K562 (cell line): ENCODE measurements at regions not wholly inside any gene's neighbourhood (a gene's known extent, or its start where the extent isn't known, plus 50 kb on each side); places are given as distances from the start of the nearest gene placed in this dataset.

Experiments
- ATAC-seq: fragments of 200-7000 bp; cut with Tn5 transposase; 3 replicates; pipeline ENCODE4 v1.9.1; 2020; ENCODE audit warnings: moderate library complexity
- BruUV-seq: library from RNA; stranded (reverse); fragments of 400-500 nt; replicated peaks from 2 replicates; lab custom pipeline; 2021; lab: Mats Ljungman, UMichigan
- CTCF ChIA-PET: fragments of 300-600 bp; formaldehyde crosslinking; extraction: SDS; loops from one replicate; lab custom pipeline; 2021; ENCODE audit warnings: low intra/inter-chr PET ratio; lab: Yijun Ruan, JAX
- POLR2A ChIA-PET: fragments of 300-600, 350-650 bp; sonication (Branson Sonifier 250); formaldehyde crosslinking; extraction: SDS; loops from one replicate; lab custom pipeline; 2021; ENCODE audit warnings: antibody characterized with exemption, inconsistent platforms; lab: Yijun Ruan, JAX
- DNase-seq, 4 experiments: peaks; one replicate each; pipeline versions ENCODE4 v3.0.0 to v3.0.0-alpha.2; 2011 to 2018; ENCODE audit warnings: low spot score in 3 of 4, mixed read lengths in 3 of 4; ENCODE audit errors: extremely low read depth in 1 of 4
- FAIRE-seq: peaks from 2 replicates; lab custom pipeline; 2011; peaks lifted over from hg19 to GRCh38; lab: Jason Lieb, UNC
- H2AFZ ChIP-seq: 2 replicates; pipeline ENCODE4 v1.6.0; 2011; ENCODE audit warnings: low read depth, low read length, control low read depth, inconsistent platforms
- H3K27ac ChIP-seq: fragments of 200-600 bp; 3 replicates; pipeline ENCODE4 v1.8.0; 2011; ENCODE audit warnings: low read depth, mild to moderate bottlenecking, control low read depth, inconsistent platforms, low read length, moderate library complexity, mixed read lengths; ENCODE audit errors: extremely low read depth
- H3K27me3 ChIP-seq, 2 experiments: fragments of 300-600 bp in 1 of 2; 2 replicates in 1 of 2; 3 replicates in 1 of 2; pipeline versions ENCODE4 v1.6.0 to v1.8.0; 2011; ENCODE audit warnings: inconsistent platforms in 2 of 2, low read length in 2 of 2, mild to moderate bottlenecking in 1 of 2, mixed read lengths in 1 of 2, moderate library complexity in 1 of 2; ENCODE audit not compliant: control insufficient read depth in 2 of 2, insufficient read depth in 2 of 2
- H3K36me3 ChIP-seq: fragments of 300-600 bp; 3 replicates; pipeline ENCODE4 v1.8.0; 2011; ENCODE audit warnings: mild to moderate bottlenecking, low read length, inconsistent platforms; ENCODE audit not compliant: control insufficient read depth, insufficient read depth
- H3K4me1 ChIP-seq, 2 experiments: fragments of 200-600 bp in 1 of 2; replicated peaks in 1 of 2; 2 replicates in 1 of 2; 3 replicates in 1 of 2; pipeline versions ENCODE4 v1.5.1 to v1.8.0; 2011; ENCODE audit warnings: inconsistent platforms in 2 of 2, low read length in 2 of 2, mild to moderate bottlenecking in 1 of 2, mixed read lengths in 1 of 2, moderate library complexity in 1 of 2; ENCODE audit not compliant: control insufficient read depth in 2 of 2, insufficient read depth in 2 of 2
- H3K4me2 ChIP-seq: 2 replicates; pipeline ENCODE4 v1.6.1; 2011; ENCODE audit warnings: low read length, control low read depth, inconsistent platforms, mixed read lengths; ENCODE audit not compliant: insufficient read depth
- H3K4me3 ChIP-seq: fragments of 200-600 bp; sonication (generic), shearing (Covaris generic); 2 replicates; pipeline ENCODE4 v1.5.1; 2016; ENCODE audit warnings: control low read depth, inconsistent platforms
- H3K79me2 ChIP-seq: fragments of 200-600 bp; 3 replicates; pipeline ENCODE4 v1.8.0; 2011; ENCODE audit warnings: low read length, inconsistent platforms; ENCODE audit not compliant: control insufficient read depth, insufficient read depth
- H3K9ac ChIP-seq, 2 experiments: 2 replicates each; pipeline versions ENCODE4 v1.6.0 to v1.6.1; 2011; ENCODE audit warnings: low read depth in 2 of 2, low read length in 2 of 2, control low read depth in 1 of 2, inconsistent platforms in 1 of 2, mild to moderate bottlenecking in 1 of 2, mixed read lengths in 1 of 2; ENCODE audit not compliant: insufficient read depth in 1 of 2
- H3K9me1 ChIP-seq: one replicate; pipeline ENCODE4 v1.6.0; 2011; ENCODE audit warnings: inconsistent platforms, mild to moderate bottlenecking, low read length, moderate library complexity; ENCODE audit not compliant: control insufficient read depth, insufficient read depth
- H3K9me3 ChIP-seq: replicated peaks from 2 replicates; pipeline ENCODE4 v1.5.1; 2011; ENCODE audit warnings: low read depth, low read length, inconsistent platforms; ENCODE audit not compliant: control insufficient read depth, insufficient read depth
- H4K20me1 ChIP-seq: replicated peaks from 2 replicates; pipeline ENCODE4 v1.6.1; 2011; ENCODE audit warnings: low read length, inconsistent platforms, mixed read lengths; ENCODE audit not compliant: control insufficient read depth, insufficient read depth
- ATF7 ChIP-seq: fragments of 450-650 bp; IDR thresholded peaks from 2 replicates; pipeline ENCODE4 v1.7.1; 2014; ENCODE audit warnings: mild to moderate bottlenecking, moderate library complexity
- BRD9 ChIP-seq: fragments of 450-650 bp; IDR thresholded peaks from 2 replicates; pipeline ENCODE4 v1.6.1; 2018; ENCODE audit warnings: low read depth; ENCODE audit not compliant: partially characterized antibody
- MAZ ChIP-seq, 2 experiments: fragments of 450-650 bp in 1 of 2; sonication (generic) in 1 of 2; formaldehyde crosslinking; IDR thresholded peaks in 1 of 2; conservative IDR thresholded peaks in 1 of 2; 2 replicates each; pipeline versions ENCODE4 v1.4.0 to v1.5.0; 2020; ENCODE audit warnings: mild to moderate bottlenecking in 1 of 2, missing genetic modification reagents in 1 of 2
- SMAD3 ChIP-seq: fragments of 450-650 bp; formaldehyde crosslinking; conservative IDR thresholded peaks from 2 replicates; pipeline ENCODE4 v1.4.0; 2020; ENCODE audit warnings: mild to moderate bottlenecking
- U2AF2 ChIP-seq: fragments of 200-400 bp; formaldehyde crosslinking; optimal IDR thresholded peaks from 2 replicates; pipeline ENCODE3; 2017; ENCODE audit warnings: low read depth, mild to moderate bottlenecking, low read length
- ZNF41 ChIP-seq: fragments of 250-450 bp; sonication (Bioruptor Pico); conservative IDR thresholded peaks from 2 replicates; pipeline ENCODE4 v1.4.0; 2020; ENCODE audit warnings: mild to moderate bottlenecking
- ZNF431 ChIP-seq: sonication (generic); formaldehyde crosslinking; IDR thresholded peaks from 2 replicates; pipeline ENCODE4 v1.8.0; 2022; ENCODE audit warnings: mild to moderate bottlenecking, missing genetic modification reagents
- WGBS: fragments of 100-300 bp; shearing (Covaris generic); methylation state at CpG from one replicate; pipeline ENCODE4 v1.1.6; 2016; ENCODE audit warnings: low coverage, mixed read lengths; ENCODE audit not compliant: insufficient coverage; ENCODE audit errors: missing lambda C conversion rate; 5-methylcytosine and 5-hydroxymethylcytosine counted together
- in situ Hi-C: fragments of 300-500 bp; cut with MboI; formaldehyde crosslinking; loops from 4 replicates; pipeline ENCODE4 v1.15.0; 2018; ENCODE audit warnings: inconsistent platforms, mixed read lengths
- intact Hi-C: fragments of 100-400 bp; cut with micrococcal nuclease; formaldehyde crosslinking; loops from 2 replicates; pipeline ENCODE4 v1.14.2; 2022
- TF ChIP-seq, protein P1 (sequence below), 2 experiments: fragments of 450-650 bp; IDR thresholded peaks; 2 replicates each; pipeline ENCODE4 v1.6.1; 2018; ENCODE audit warnings: mild to moderate bottlenecking in 2 of 2, low read depth in 1 of 2; ENCODE audit not compliant: partially characterized antibody in 2 of 2
- TF ChIP-seq, protein P2 (sequence below), 2 experiments: fragments of 450-650 bp in 1 of 2; sonication (generic) in 1 of 2; formaldehyde crosslinking in 1 of 2; IDR thresholded peaks in 1 of 2; conservative IDR thresholded peaks in 1 of 2; 2 replicates each; pipeline versions ENCODE4 v1.6.1 to v1.8.1; 2016 to 2023; ENCODE audit warnings: mild to moderate bottlenecking in 2 of 2, moderate library complexity in 2 of 2, inconsistent platforms in 1 of 2, missing genetic modification reagents in 1 of 2
- TF ChIP-seq, protein P3 (sequence below): sonication (generic); formaldehyde crosslinking; IDR thresholded peaks from 2 replicates; pipeline ENCODE4 v1.8.1; 2023; ENCODE audit warnings: mild to moderate bottlenecking, missing genetic modification reagents, moderate library complexity

DNA sequence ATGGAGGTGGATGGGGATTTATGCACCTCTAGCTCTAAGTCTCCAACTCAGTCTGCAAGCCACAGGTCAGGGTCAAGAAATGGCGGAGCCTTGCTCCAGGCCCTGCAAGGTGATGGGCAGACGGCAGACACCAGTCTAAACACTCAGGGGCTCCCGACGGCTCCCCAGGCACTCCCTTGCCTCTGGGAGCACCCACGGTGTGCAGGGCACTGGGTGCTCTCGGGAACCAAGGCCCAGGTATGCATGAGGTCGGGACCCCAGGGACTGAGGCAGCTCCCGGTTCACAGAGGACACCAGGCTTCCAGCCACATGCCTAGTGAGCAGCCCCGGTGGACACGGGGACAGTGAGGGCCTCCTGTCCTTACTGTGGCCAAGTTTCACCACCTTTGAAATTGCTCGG is 53.1 kb upstream of the TTC34 start:
- intact Hi-C loops = no loop called here
- TF ChIP-seq MAZ (CRISPR knock-in tag; conservative IDR thresholded peaks at IDR 0.05 in 1 of 2, IDR thresholded peaks at IDR 0.05 in 1 of 2) = no peak
- no peak for TF ChIP-seq ZNF431 (CRISPR knock-in tag)
- TF ChIP-seq, protein P1, sequence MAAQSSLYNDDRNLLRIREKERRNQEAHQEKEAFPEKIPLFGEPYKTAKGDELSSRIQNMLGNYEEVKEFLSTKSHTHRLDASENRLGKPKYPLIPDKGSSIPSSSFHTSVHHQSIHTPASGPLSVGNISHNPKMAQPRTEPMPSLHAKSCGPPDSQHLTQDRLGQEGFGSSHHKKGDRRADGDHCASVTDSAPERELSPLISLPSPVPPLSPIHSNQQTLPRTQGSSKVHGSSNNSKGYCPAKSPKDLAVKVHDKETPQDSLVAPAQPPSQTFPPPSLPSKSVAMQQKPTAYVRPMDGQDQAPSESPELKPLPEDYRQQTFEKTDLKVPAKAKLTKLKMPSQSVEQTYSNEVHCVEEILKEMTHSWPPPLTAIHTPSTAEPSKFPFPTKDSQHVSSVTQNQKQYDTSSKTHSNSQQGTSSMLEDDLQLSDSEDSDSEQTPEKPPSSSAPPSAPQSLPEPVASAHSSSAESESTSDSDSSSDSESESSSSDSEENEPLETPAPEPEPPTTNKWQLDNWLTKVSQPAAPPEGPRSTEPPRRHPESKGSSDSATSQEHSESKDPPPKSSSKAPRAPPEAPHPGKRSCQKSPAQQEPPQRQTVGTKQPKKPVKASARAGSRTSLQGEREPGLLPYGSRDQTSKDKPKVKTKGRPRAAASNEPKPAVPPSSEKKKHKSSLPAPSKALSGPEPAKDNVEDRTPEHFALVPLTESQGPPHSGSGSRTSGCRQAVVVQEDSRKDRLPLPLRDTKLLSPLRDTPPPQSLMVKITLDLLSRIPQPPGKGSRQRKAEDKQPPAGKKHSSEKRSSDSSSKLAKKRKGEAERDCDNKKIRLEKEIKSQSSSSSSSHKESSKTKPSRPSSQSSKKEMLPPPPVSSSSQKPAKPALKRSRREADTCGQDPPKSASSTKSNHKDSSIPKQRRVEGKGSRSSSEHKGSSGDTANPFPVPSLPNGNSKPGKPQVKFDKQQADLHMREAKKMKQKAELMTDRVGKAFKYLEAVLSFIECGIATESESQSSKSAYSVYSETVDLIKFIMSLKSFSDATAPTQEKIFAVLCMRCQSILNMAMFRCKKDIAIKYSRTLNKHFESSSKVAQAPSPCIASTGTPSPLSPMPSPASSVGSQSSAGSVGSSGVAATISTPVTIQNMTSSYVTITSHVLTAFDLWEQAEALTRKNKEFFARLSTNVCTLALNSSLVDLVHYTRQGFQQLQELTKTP (IDR thresholded peaks at IDR 0.05; ENCODE audit: low read depth in 1 of 2, partially characterized antibody in 2 of 2) = no peak
- no peak for TF ChIP-seq ATF7
- TF ChIP-seq, protein P2, sequence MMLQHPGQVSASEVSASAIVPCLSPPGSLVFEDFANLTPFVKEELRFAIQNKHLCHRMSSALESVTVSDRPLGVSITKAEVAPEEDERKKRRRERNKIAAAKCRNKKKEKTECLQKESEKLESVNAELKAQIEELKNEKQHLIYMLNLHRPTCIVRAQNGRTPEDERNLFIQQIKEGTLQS (IDR thresholded peaks at IDR 0.05) = no peak
- TF ChIP-seq, protein P2 (CRISPR knock-in tag; conservative IDR thresholded peaks at IDR 0.05) = no peak
- no peak for TF ChIP-seq SMAD3 (CRISPR knock-in tag)
- no peak for TF ChIP-seq BRD9
- no peak for TF ChIP-seq ZNF41 (CRISPR knock-in tag)
- TF ChIP-seq, protein P3, sequence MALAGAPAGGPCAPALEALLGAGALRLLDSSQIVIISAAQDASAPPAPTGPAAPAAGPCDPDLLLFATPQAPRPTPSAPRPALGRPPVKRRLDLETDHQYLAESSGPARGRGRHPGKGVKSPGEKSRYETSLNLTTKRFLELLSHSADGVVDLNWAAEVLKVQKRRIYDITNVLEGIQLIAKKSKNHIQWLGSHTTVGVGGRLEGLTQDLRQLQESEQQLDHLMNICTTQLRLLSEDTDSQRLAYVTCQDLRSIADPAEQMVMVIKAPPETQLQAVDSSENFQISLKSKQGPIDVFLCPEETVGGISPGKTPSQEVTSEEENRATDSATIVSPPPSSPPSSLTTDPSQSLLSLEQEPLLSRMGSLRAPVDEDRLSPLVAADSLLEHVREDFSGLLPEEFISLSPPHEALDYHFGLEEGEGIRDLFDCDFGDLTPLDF (CRISPR knock-in tag) = no peak
- no peak for TF ChIP-seq U2AF2
- in situ Hi-C loops = no loop called here
- peaks cover 0 to 4% of the 10 kb centered on the region in 2 experiments; a peak in 1 of 5 replicates for H3K4me1 ChIP-seq
- no peaks in the 10 kb centered on the region for H3K9me1 ChIP-seq
- H3K4me3 ChIP-seq = no peak overlapping the region
- H3K27me3 ChIP-seq = peaks cover 0 to 48% of the 10 kb centered on the region in 2 experiments; a peak in 3 of 5 replicates
- H3K4me2 ChIP-seq = no peak overlapping the region
- no peak overlapping the region for H3K9ac ChIP-seq
- H4K20me1 ChIP-seq = 0 out of 2 replicates have a peak, but pooled peaks cover 4% of the 10 kb centered on the region
- ChIA-PET CTCF (no interaction called here), POLR2A (no interaction called here)
- no TSS peak for BruUV-seq
- H3K9me3 ChIP-seq = no peaks in the 10 kb centered on the region
- ATAC-seq (no peak), DNase-seq (no peak), FAIRE-seq (no peak)
- H3K36me3 ChIP-seq = no peaks in the 10 kb centered on the region
- WGBS = 1% methylated on average over 11 of the region's 11 CpGs
- no peak overlapping the region for H3K27ac ChIP-seq
- no peak overlapping the region for H2AFZ ChIP-seq
- H3K79me2 ChIP-seq = no peaks in the 10 kb centered on the region
